DND-41 (cell line): ENCODE measurements at regions not wholly inside any gene's neighbourhood (a gene's known extent, or its start where the extent isn't known, plus 50 kb on each side); places are given as distances from the start of the nearest gene placed in this dataset.

ENCODE experiments used
- EZH2 ChIP-seq: IDR thresholded peaks from 3 replicates; pipeline ENCODE4 v1.6.1; 2012; ENCODE audit warnings: borderline replicate concordance, low read depth, mild to moderate bottlenecking, moderate library complexity, low read length, inconsistent platforms; ENCODE audit not compliant: severe bottlenecking
- TF ChIP-seq, protein P1 (sequence below): IDR thresholded peaks from 2 replicates; pipeline ENCODE4 v1.5.1; 2012; ENCODE audit warnings: borderline replicate concordance, low read length, moderate library complexity, mild to moderate bottlenecking; ENCODE audit not compliant: poor library complexity, severe bottlenecking; ENCODE audit errors: extremely low read depth

GRCh38 chr5:165187815-165188214 lies 1682.4 kb downstream of the MAT2B start:
- TF ChIP-seq, protein P1, sequence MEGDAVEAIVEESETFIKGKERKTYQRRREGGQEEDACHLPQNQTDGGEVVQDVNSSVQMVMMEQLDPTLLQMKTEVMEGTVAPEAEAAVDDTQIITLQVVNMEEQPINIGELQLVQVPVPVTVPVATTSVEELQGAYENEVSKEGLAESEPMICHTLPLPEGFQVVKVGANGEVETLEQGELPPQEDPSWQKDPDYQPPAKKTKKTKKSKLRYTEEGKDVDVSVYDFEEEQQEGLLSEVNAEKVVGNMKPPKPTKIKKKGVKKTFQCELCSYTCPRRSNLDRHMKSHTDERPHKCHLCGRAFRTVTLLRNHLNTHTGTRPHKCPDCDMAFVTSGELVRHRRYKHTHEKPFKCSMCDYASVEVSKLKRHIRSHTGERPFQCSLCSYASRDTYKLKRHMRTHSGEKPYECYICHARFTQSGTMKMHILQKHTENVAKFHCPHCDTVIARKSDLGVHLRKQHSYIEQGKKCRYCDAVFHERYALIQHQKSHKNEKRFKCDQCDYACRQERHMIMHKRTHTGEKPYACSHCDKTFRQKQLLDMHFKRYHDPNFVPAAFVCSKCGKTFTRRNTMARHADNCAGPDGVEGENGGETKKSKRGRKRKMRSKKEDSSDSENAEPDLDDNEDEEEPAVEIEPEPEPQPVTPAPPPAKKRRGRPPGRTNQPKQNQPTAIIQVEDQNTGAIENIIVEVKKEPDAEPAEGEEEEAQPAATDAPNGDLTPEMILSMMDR, result no peak
- TF ChIP-seq EZH2, result no peak
